GM23338 (cell line): ENCODE measurements at regions not wholly inside any gene's neighbourhood (a gene's known extent, or its start where the extent isn't known, plus 50 kb on each side); places are given as distances from the start of the nearest gene placed in this dataset.

Experiments
- ATAC-seq: fragments of 200-7000 bp; cut with Tn5 transposase; 3 replicates; pipeline ENCODE4 v1.9.1; 2020
- DNase-seq: peaks from one replicate; pipeline ENCODE4 v3.0.0-alpha.2; 2015; ENCODE audit warnings: low spot score
- H2AFZ ChIP-seq: fragments of 200-600 bp; sonication (generic); 2 replicates; pipeline ENCODE4 v1.8.0; 2016; ENCODE audit warnings: antibody characterized with exemption, mild to moderate bottlenecking, moderate library complexity
- H3F3A ChIP-seq: fragments of 200-600 bp; sonication (generic); replicated peaks from 2 replicates; pipeline ENCODE4 v1.8.0; 2017; ENCODE audit warnings: antibody characterized with exemption, mixed run types, low read depth
- H3K27ac ChIP-seq: fragments of 200-600 bp; sonication (generic); 2 replicates; pipeline ENCODE4 v1.6.1; 2016; ENCODE audit warnings: low read depth
- H3K27me3 ChIP-seq: fragments of 200-600 bp; sonication (generic); 2 replicates; pipeline ENCODE4 v1.8.0; 2016; ENCODE audit warnings: mild to moderate bottlenecking, mixed run types, moderate library complexity; ENCODE audit not compliant: insufficient read depth
- H3K36me3 ChIP-seq: fragments of 200-600 bp; sonication (generic); 2 replicates; pipeline ENCODE4 v1.8.0; 2016; ENCODE audit warnings: mild to moderate bottlenecking; ENCODE audit not compliant: insufficient read depth
- H3K4me1 ChIP-seq: fragments of 200-600 bp; sonication (generic); 2 replicates; pipeline ENCODE4 v1.8.0; 2016; ENCODE audit warnings: mild to moderate bottlenecking, moderate library complexity; ENCODE audit not compliant: insufficient read depth
- H3K4me2 ChIP-seq: fragments of 200-600 bp; sonication (generic); 2 replicates; pipeline ENCODE4 v1.7.1; 2017; ENCODE audit warnings: mixed run types
- H3K4me3 ChIP-seq: fragments of 200-600 bp; sonication (generic); 2 replicates; pipeline ENCODE4 v1.6.1; 2016; ENCODE audit warnings: mixed run types
- H3K79me2 ChIP-seq: fragments of 200-600 bp; sonication (generic); replicated peaks from 2 replicates; pipeline ENCODE4 v1.8.0; 2017; ENCODE audit warnings: mild to moderate bottlenecking; ENCODE audit not compliant: insufficient read depth
- H3K9me2 ChIP-seq: fragments of 200-600 bp; sonication (generic); 2 replicates; pipeline ENCODE4 v1.8.0; 2017; ENCODE audit not compliant: insufficient read depth
- H4K20me1 ChIP-seq: fragments of 200-600 bp; sonication (generic); replicated peaks from 2 replicates; pipeline ENCODE4 v1.8.0; 2017; ENCODE audit warnings: mild to moderate bottlenecking; ENCODE audit not compliant: insufficient read depth
- H3K27ac Mint-ChIP-seq: 2 replicates; pipeline ENCODE4 v1.8.0; 2020; ENCODE audit warnings: inconsistent platforms, mild to moderate bottlenecking, moderate library complexity, mixed read lengths
- H3K27me3 Mint-ChIP-seq: 3 replicates; pipeline ENCODE4 v1.8.0; 2022; ENCODE audit warnings: low read depth, mild to moderate bottlenecking, moderate library complexity, mixed read lengths, inconsistent platforms; ENCODE audit not compliant: insufficient read depth, poor library complexity
- H3K36me3 Mint-ChIP-seq: 3 replicates; pipeline ENCODE4 v1.8.0; 2021; ENCODE audit warnings: low read depth, mild to moderate bottlenecking, inconsistent platforms, moderate library complexity, mixed read lengths
- H3K4me1 Mint-ChIP-seq: 3 replicates; pipeline ENCODE4 v1.8.0; 2020; ENCODE audit warnings: mild to moderate bottlenecking, inconsistent platforms, mixed read lengths
- H3K4me3 Mint-ChIP-seq: 3 replicates; pipeline ENCODE4 v1.8.0; 2021; ENCODE audit warnings: moderate library complexity, mild to moderate bottlenecking, inconsistent platforms, mixed read lengths
- H3K9me3 Mint-ChIP-seq: 3 replicates; pipeline ENCODE4 v1.8.0; 2020; ENCODE audit warnings: moderate library complexity, mild to moderate bottlenecking, inconsistent platforms, mixed read lengths
- CREB1 ChIP-seq: fragments of 250-450 bp; sonication (Bioruptor Pico); IDR thresholded peaks from 2 replicates; pipeline ENCODE4 v1.5.0; 2020; ENCODE audit warnings: low read depth, mild to moderate bottlenecking, moderate library complexity
- CTCF ChIP-seq, 2 experiments: fragments of 200-600 bp in 1 of 2; sonication (generic) in 1 of 2; conservative IDR thresholded peaks; 2 replicates each; pipeline versions ENCODE4 v1.5.1 to v1.6.1; 2016 to 2017; ENCODE audit warnings: antibody characterized with exemption in 2 of 2, low read depth in 2 of 2, mild to moderate bottlenecking in 2 of 2, moderate library complexity in 1 of 2
- ETS1 ChIP-seq: IDR thresholded peaks from 2 replicates; pipeline ENCODE4 v1.6.1; 2016; ENCODE audit warnings: antibody characterized with exemption
- EZH2 ChIP-seq: fragments of 200-600 bp; sonication (generic); IDR thresholded peaks from one replicate; pipeline ENCODE4 v1.8.0; 2017; ENCODE audit warnings: antibody characterized with exemption, mild to moderate bottlenecking, low read depth; ENCODE audit not compliant: unreplicated experiment
- EZH2phosphoT487 ChIP-seq: fragments of 200-600 bp; sonication (generic); IDR thresholded peaks from one replicate; pipeline ENCODE4 v1.8.1; 2018; ENCODE audit warnings: antibody characterized with exemption; ENCODE audit not compliant: unreplicated experiment
- JUNB ChIP-seq: IDR thresholded peaks from one replicate; pipeline ENCODE4 v1.6.1; 2016; ENCODE audit warnings: antibody characterized with exemption; ENCODE audit not compliant: unreplicated experiment
- NANOG ChIP-seq: IDR thresholded peaks from 2 replicates; pipeline ENCODE4 v1.6.1; 2016; ENCODE audit warnings: antibody characterized with exemption, borderline replicate concordance
- POLR2AphosphoS5 ChIP-seq: IDR thresholded peaks from 2 replicates; pipeline ENCODE4 v1.6.1; 2016; ENCODE audit warnings: antibody characterized with exemption, low read depth
- STAT1 ChIP-seq: IDR thresholded peaks from one replicate; pipeline ENCODE4 v1.6.1; 2016; ENCODE audit warnings: antibody characterized with exemption; ENCODE audit not compliant: unreplicated experiment
- ZNF114 ChIP-seq: fragments of 250-450 bp; sonication (Bioruptor Pico); IDR thresholded peaks from 2 replicates; pipeline ENCODE4 v1.5.0; 2020; ENCODE audit warnings: mild to moderate bottlenecking, moderate library complexity
- ZNF462 ChIP-seq: fragments of 250-450 bp; sonication (Bioruptor Pico); IDR thresholded peaks from 2 replicates; pipeline ENCODE4 v1.5.0; 2020; ENCODE audit warnings: mild to moderate bottlenecking, moderate library complexity
- TF ChIP-seq, protein P1 (sequence below): IDR thresholded peaks from one replicate; pipeline ENCODE4 v1.6.1; 2018; ENCODE audit warnings: antibody characterized with exemption; ENCODE audit not compliant: unreplicated experiment

DNA sequence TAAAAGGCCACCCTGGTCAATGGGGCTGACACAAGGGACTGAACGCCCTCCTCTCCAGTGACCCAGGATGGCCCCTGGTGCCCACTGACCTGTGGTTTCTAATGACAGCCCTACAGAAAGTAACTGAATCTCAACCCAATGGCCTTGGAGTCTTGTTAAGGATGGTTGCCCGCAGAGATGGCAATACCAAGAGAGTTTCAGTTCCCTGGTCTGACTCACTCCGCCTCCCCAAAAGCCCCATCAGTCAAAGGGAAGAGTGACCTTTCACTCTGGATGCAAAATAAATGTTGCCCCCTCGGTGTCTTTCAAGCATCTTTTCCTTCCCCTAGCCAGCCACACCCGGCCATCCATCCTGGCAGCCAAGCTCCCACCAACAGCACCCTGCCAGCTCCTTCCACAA is 57.7 kb upstream of the ISX start (continued):
- TF ChIP-seq ETS1 = no peak

DNA sequence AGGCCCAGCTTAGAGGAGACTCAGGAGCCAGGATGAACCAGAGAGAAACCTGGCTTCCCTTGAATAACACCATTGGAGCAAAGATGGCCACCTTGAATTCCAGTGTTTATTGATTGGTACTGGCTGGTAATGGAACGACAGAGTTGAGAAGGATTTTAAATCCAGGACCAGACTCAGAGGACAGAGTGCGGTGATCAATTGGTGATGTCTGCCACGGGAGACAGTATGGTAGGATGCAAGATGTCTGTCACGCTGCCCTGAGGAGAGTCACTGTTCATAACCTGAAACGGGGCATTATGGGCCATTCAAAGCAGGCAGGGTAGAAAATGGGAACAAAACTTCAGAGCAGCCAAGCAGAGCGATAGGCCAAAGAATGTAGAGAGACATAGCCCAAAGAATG is 55.4 kb upstream of the ISX start:
- Histone ChIP-seq H3K4me3 (no peak overlapping the region), H3K27me3 (no peaks in the 10 kb centered on the region), H3F3A (no peaks in the 10 kb centered on the region), H4K20me1 (no peaks in the 10 kb centered on the region), H3K4me1 (no peaks in the 10 kb centered on the region), H3K27ac (no peak overlapping the region), H3K9me2 (peaks cover 6% of the 10 kb centered on the region; the same call in 1 of the 2 replicates), H3K4me2 (no peak overlapping the region), H3K79me2 (no peaks in the 10 kb centered on the region), H3K36me3 (no peaks in the 10 kb centered on the region), H2AFZ (no peak overlapping the region)
- no peak for DNase-seq
- Mint-ChIP-seq H3K27ac (no peak overlapping the region), H3K36me3 (no peaks in the 10 kb centered on the region), H3K27me3 (no peaks in the 10 kb centered on the region), H3K9me3 (peaks cover 63% of the 10 kb centered on the region), H3K4me3 (no peak overlapping the region), H3K4me1 (no peaks in the 10 kb centered on the region)
- no peak for ATAC-seq
- TF ChIP-seq JUNB (no peak), NANOG (no peak), POLR2AphosphoS5 (no peak), ETS1 (no peak), EZH2 (no peak), ZNF462 (no peak), EZH2phosphoT487 (no peak), ZNF114 (no peak), CREB1 (CRISPR knock-in tag) (no peak), STAT1 (no peak), CTCF (conservative IDR thresholded peaks at IDR 0.05; ENCODE audit: low read depth in 2 of 2) (no peak)
- TF ChIP-seq, protein P1, sequence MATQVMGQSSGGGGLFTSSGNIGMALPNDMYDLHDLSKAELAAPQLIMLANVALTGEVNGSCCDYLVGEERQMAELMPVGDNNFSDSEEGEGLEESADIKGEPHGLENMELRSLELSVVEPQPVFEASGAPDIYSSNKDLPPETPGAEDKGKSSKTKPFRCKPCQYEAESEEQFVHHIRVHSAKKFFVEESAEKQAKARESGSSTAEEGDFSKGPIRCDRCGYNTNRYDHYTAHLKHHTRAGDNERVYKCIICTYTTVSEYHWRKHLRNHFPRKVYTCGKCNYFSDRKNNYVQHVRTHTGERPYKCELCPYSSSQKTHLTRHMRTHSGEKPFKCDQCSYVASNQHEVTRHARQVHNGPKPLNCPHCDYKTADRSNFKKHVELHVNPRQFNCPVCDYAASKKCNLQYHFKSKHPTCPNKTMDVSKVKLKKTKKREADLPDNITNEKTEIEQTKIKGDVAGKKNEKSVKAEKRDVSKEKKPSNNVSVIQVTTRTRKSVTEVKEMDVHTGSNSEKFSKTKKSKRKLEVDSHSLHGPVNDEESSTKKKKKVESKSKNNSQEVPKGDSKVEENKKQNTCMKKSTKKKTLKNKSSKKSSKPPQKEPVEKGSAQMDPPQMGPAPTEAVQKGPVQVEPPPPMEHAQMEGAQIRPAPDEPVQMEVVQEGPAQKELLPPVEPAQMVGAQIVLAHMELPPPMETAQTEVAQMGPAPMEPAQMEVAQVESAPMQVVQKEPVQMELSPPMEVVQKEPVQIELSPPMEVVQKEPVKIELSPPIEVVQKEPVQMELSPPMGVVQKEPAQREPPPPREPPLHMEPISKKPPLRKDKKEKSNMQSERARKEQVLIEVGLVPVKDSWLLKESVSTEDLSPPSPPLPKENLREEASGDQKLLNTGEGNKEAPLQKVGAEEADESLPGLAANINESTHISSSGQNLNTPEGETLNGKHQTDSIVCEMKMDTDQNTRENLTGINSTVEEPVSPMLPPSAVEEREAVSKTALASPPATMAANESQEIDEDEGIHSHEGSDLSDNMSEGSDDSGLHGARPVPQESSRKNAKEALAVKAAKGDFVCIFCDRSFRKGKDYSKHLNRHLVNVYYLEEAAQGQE = no peak
